ENCODE measurements at regions not wholly inside any gene's neighbourhood (a gene's known extent, or its start where the extent isn't known, plus 50 kb on each side); places are given as distances from the start of the nearest gene placed in this dataset.

- no peak for FAIRE-seq
Observed at GRCh38 chr11:109371444-109372176, 50.4 kb upstream of the C11orf87 start.

Measured in A204.1 (cell line).